ENCODE measurements at regions not wholly inside any gene's neighbourhood (a gene's known extent, or its start where the extent isn't known, plus 50 kb on each side); places are given as distances from the start of the nearest gene placed in this dataset.

GRCh38 chr11:122268601-122269130 lies 152.7 kb upstream of the BLID start:
- WGBS (ENCODE audit: extremely low coverage, insufficient coverage, low lambda C conversion rate) = no CpG with 5 or more reads among the region's 6 CpGs
- peaks cover 2% of the 10 kb centered on the region for H3K4me1 ChIP-seq (ENCODE audit: control insufficient read depth, low read depth, low read length)

GRCh38 chr11:122267602-122268001 lies 151.6 kb upstream of the BLID start:
- H4K8ac ChIP-seq (ENCODE audit: low read depth, low read length) = no peak overlapping the region
- H3K18ac ChIP-seq (ENCODE audit: low read length) = no peak overlapping the region
- H3K4me1 ChIP-seq (ENCODE audit: control insufficient read depth, low read depth, low read length) = peaks cover 2% of the 10 kb centered on the region
- no peak overlapping the region for H3K4ac ChIP-seq (ENCODE audit: low read depth, low read length)
- H2BK5ac ChIP-seq (ENCODE audit: low read length) = no peak overlapping the region
- H3K4me2 ChIP-seq (ENCODE audit: low read length) = no peak overlapping the region
- no peak overlapping the region for H3K9ac ChIP-seq (ENCODE audit: low read length)
- no peak overlapping the region for H4K5ac ChIP-seq (ENCODE audit: low read length)
- H2BK120ac ChIP-seq (ENCODE audit: low read depth, low read length) = no peak overlapping the region
- H3K27ac ChIP-seq (ENCODE audit: low read depth, low read length) = no peak overlapping the region
- H2AK5ac ChIP-seq (ENCODE audit: low read length) = no peak overlapping the region
- no peak overlapping the region for H3K23ac ChIP-seq (ENCODE audit: low read length)
- H3K27me3 ChIP-seq (ENCODE audit: insufficient read depth, low read length, poor library complexity) = no peaks in the 10 kb centered on the region
- no peaks in the 10 kb centered on the region for H3K36me3 ChIP-seq (ENCODE audit: control insufficient read depth, insufficient read depth, low read length)
- no peak overlapping the region for H2BK15ac ChIP-seq (replicated peaks; ENCODE audit: low read depth)
- no peak overlapping the region for H3K4me3 ChIP-seq (ENCODE audit: low read length)
- WGBS (ENCODE audit: extremely low coverage, insufficient coverage, low lambda C conversion rate) = no CpG with 5 or more reads among the region's 2 CpGs
- H3K79me2 ChIP-seq (ENCODE audit: control insufficient read depth, insufficient read depth, low read length) = no peaks in the 10 kb centered on the region
- peak; percentile 89 for DNase-seq
- H3K56ac ChIP-seq (ENCODE audit: low read length) = no peak overlapping the region
- H3K79me1 ChIP-seq (ENCODE audit: low read length) = no peaks in the 10 kb centered on the region

More at GRCh38 chr11:122268601-122269130, 152.7 kb upstream of the BLID start:
- H3K79me2 ChIP-seq (ENCODE audit: control insufficient read depth, insufficient read depth, low read length) = no peaks in the 10 kb centered on the region
- H2BK15ac ChIP-seq (replicated peaks; ENCODE audit: low read depth) = no peak overlapping the region
- no peaks in the 10 kb centered on the region for H3K36me3 ChIP-seq (ENCODE audit: control insufficient read depth, insufficient read depth, low read length)
- no peak overlapping the region for H4K8ac ChIP-seq (ENCODE audit: low read depth, low read length)
- no peak overlapping the region for H4K5ac ChIP-seq (ENCODE audit: low read length)
- no peak overlapping the region for H3K27ac ChIP-seq (ENCODE audit: low read depth, low read length)
- H3K4me2 ChIP-seq (ENCODE audit: low read length) = no peak overlapping the region
- no peaks in the 10 kb centered on the region for H3K79me1 ChIP-seq (ENCODE audit: low read length)
- no peak overlapping the region for H3K56ac ChIP-seq (ENCODE audit: low read length)
- H2BK5ac ChIP-seq (ENCODE audit: low read length) = no peak overlapping the region
- no peak overlapping the region for H3K18ac ChIP-seq (ENCODE audit: low read length)
- H3K9ac ChIP-seq (ENCODE audit: low read length) = no peak overlapping the region
- no peak overlapping the region for H3K4me3 ChIP-seq (ENCODE audit: low read length)
- DNase-seq = no peak
- no peak overlapping the region for H2AK5ac ChIP-seq (ENCODE audit: low read length)
- H2BK120ac ChIP-seq (ENCODE audit: low read depth, low read length) = no peak overlapping the region
- H3K4ac ChIP-seq (ENCODE audit: low read depth, low read length) = no peak overlapping the region
- no peak overlapping the region for H3K23ac ChIP-seq (ENCODE audit: low read length)
- H3K27me3 ChIP-seq (ENCODE audit: insufficient read depth, low read length, poor library complexity) = no peaks in the 10 kb centered on the region

- Histone ChIP-seq H3K18ac (ENCODE audit: low read length) (no peak overlapping the region), H2AK5ac (ENCODE audit: low read length) (no peak overlapping the region), H3K56ac (ENCODE audit: low read length) (no peak overlapping the region), H2BK120ac (ENCODE audit: low read depth, low read length) (no peak overlapping the region), H3K36me3 (ENCODE audit: control insufficient read depth, insufficient read depth, low read length) (no peaks in the 10 kb centered on the region), H3K79me2 (ENCODE audit: control insufficient read depth, insufficient read depth, low read length) (no peaks in the 10 kb centered on the region), H4K8ac (ENCODE audit: low read depth, low read length) (no peak overlapping the region), H3K27me3 (ENCODE audit: insufficient read depth, low read length, poor library complexity) (no peaks in the 10 kb centered on the region), H3K27ac (ENCODE audit: low read depth, low read length) (no peak overlapping the region), H2BK5ac (ENCODE audit: low read length) (no peak overlapping the region), H3K4me3 (ENCODE audit: low read length) (no peak overlapping the region), H3K9ac (ENCODE audit: low read length) (no peak overlapping the region), H4K5ac (ENCODE audit: low read length) (no peak overlapping the region), H3K4ac (ENCODE audit: low read depth, low read length) (no peak overlapping the region), H3K79me1 (ENCODE audit: low read length) (no peaks in the 10 kb centered on the region), H3K4me2 (ENCODE audit: low read length) (no peak overlapping the region), H2BK15ac (replicated peaks; ENCODE audit: low read depth) (no peak overlapping the region), H3K4me1 (ENCODE audit: control insufficient read depth, low read depth, low read length) (peaks cover 2% of the 10 kb centered on the region), H3K23ac (ENCODE audit: low read length) (no peak overlapping the region)
- no peak for DNase-seq
- no CpG with 5 or more reads among the region's 2 CpGs for WGBS (ENCODE audit: extremely low coverage, insufficient coverage, low lambda C conversion rate)
Measured at GRCh38 chr11:122265981-122266380, 150.0 kb upstream of the BLID start.

- no peak overlapping the region for H3K4ac ChIP-seq (ENCODE audit: low read depth, low read length)
- no peak overlapping the region for H3K4me2 ChIP-seq (ENCODE audit: low read length)
- H3K79me2 ChIP-seq (ENCODE audit: control insufficient read depth, insufficient read depth, low read length) = no peaks in the 10 kb centered on the region
- no peaks in the 10 kb centered on the region for H3K79me1 ChIP-seq (ENCODE audit: low read length)
- no peak overlapping the region for H3K23ac ChIP-seq (ENCODE audit: low read length)
- H4K8ac ChIP-seq (ENCODE audit: low read depth, low read length) = no peak overlapping the region
- DNase-seq = no peak
- H2BK5ac ChIP-seq (ENCODE audit: low read length) = no peak overlapping the region
- no peak overlapping the region for H3K56ac ChIP-seq (ENCODE audit: low read length)
- H3K27ac ChIP-seq (ENCODE audit: low read depth, low read length) = no peak overlapping the region
- no peak overlapping the region for H2AK5ac ChIP-seq (ENCODE audit: low read length)
- peaks cover 2% of the 10 kb centered on the region for H3K4me1 ChIP-seq (ENCODE audit: control insufficient read depth, low read depth, low read length)
- no peak overlapping the region for H3K4me3 ChIP-seq (ENCODE audit: low read length)
- H3K27me3 ChIP-seq (ENCODE audit: insufficient read depth, low read length, poor library complexity) = no peaks in the 10 kb centered on the region
- no peak overlapping the region for H3K9ac ChIP-seq (ENCODE audit: low read length)
- H3K18ac ChIP-seq (ENCODE audit: low read length) = no peak overlapping the region
- H4K5ac ChIP-seq (ENCODE audit: low read length) = no peak overlapping the region
- no peak overlapping the region for H2BK120ac ChIP-seq (ENCODE audit: low read depth, low read length)
- WGBS (ENCODE audit: extremely low coverage, insufficient coverage, low lambda C conversion rate) = no CpG with 5 or more reads among the region's 4 CpGs
- H3K36me3 ChIP-seq (ENCODE audit: control insufficient read depth, insufficient read depth, low read length) = no peaks in the 10 kb centered on the region
- H2BK15ac ChIP-seq (replicated peaks; ENCODE audit: low read depth) = no peak overlapping the region
Measured at GRCh38 chr11:122264121-122264520, 148.1 kb upstream of the BLID start.

- Histone ChIP-seq H2BK15ac (replicated peaks; ENCODE audit: low read depth) (no peak overlapping the region), H3K36me3 (ENCODE audit: control insufficient read depth, insufficient read depth, low read length) (no peaks in the 10 kb centered on the region), H3K18ac (ENCODE audit: low read length) (no peak overlapping the region), H3K4me3 (ENCODE audit: low read length) (no peak overlapping the region), H3K79me1 (ENCODE audit: low read length) (no peaks in the 10 kb centered on the region), H3K27ac (ENCODE audit: low read depth, low read length) (no peak overlapping the region), H3K4ac (ENCODE audit: low read depth, low read length) (no peak overlapping the region), H4K5ac (ENCODE audit: low read length) (no peak overlapping the region), H3K9ac (ENCODE audit: low read length) (no peak overlapping the region), H2BK5ac (ENCODE audit: low read length) (no peak overlapping the region), H3K79me2 (ENCODE audit: control insufficient read depth, insufficient read depth, low read length) (no peaks in the 10 kb centered on the region), H3K56ac (ENCODE audit: low read length) (no peak overlapping the region), H3K27me3 (ENCODE audit: insufficient read depth, low read length, poor library complexity) (no peaks in the 10 kb centered on the region), H3K4me2 (ENCODE audit: low read length) (no peak overlapping the region), H2AK5ac (ENCODE audit: low read length) (no peak overlapping the region), H2BK120ac (ENCODE audit: low read depth, low read length) (no peak overlapping the region), H3K23ac (ENCODE audit: low read length) (no peak overlapping the region), H3K4me1 (ENCODE audit: control insufficient read depth, low read depth, low read length) (no peaks in the 10 kb centered on the region), H4K8ac (ENCODE audit: low read depth, low read length) (no peak overlapping the region)
- WGBS (ENCODE audit: extremely low coverage, insufficient coverage, low lambda C conversion rate) = no CpG with 5 or more reads among the region's 4 CpGs
- DNase-seq = no peak
Measured at GRCh38 chr11:122261546-122261945, 145.5 kb upstream of the BLID start.

GRCh38 chr11:122259195-122259821 lies 143.3 kb upstream of the BLID start:
- H4K5ac ChIP-seq (ENCODE audit: low read length) = no peak overlapping the region
- H2BK5ac ChIP-seq (ENCODE audit: low read length) = no peak overlapping the region
- no peak overlapping the region for H3K56ac ChIP-seq (ENCODE audit: low read length)
- H3K4ac ChIP-seq (ENCODE audit: low read depth, low read length) = no peak overlapping the region
- no peak overlapping the region for H3K4me2 ChIP-seq (ENCODE audit: low read length)
- DNase-seq = no peak
- H3K23ac ChIP-seq (ENCODE audit: low read length) = no peak overlapping the region
- no peak overlapping the region for H2BK15ac ChIP-seq (replicated peaks; ENCODE audit: low read depth)
- H3K27ac ChIP-seq (ENCODE audit: low read depth, low read length) = no peak overlapping the region
- no peaks in the 10 kb centered on the region for H3K79me1 ChIP-seq (ENCODE audit: low read length)
- no peak overlapping the region for H3K4me3 ChIP-seq (ENCODE audit: low read length)
- H3K9ac ChIP-seq (ENCODE audit: low read length) = no peak overlapping the region
- H4K8ac ChIP-seq (ENCODE audit: low read depth, low read length) = no peak overlapping the region
- H3K18ac ChIP-seq (ENCODE audit: low read length) = no peak overlapping the region
- no peaks in the 10 kb centered on the region for H3K79me2 ChIP-seq (ENCODE audit: control insufficient read depth, insufficient read depth, low read length)
- H3K36me3 ChIP-seq (ENCODE audit: control insufficient read depth, insufficient read depth, low read length) = no peaks in the 10 kb centered on the region
- H2AK5ac ChIP-seq (ENCODE audit: low read length) = no peak overlapping the region
- H3K27me3 ChIP-seq (ENCODE audit: insufficient read depth, low read length, poor library complexity) = no peaks in the 10 kb centered on the region
- no CpG with 5 or more reads among the region's 7 CpGs for WGBS (ENCODE audit: extremely low coverage, insufficient coverage, low lambda C conversion rate)
- H2BK120ac ChIP-seq (ENCODE audit: low read depth, low read length) = no peak overlapping the region
- H3K4me1 ChIP-seq (ENCODE audit: control insufficient read depth, low read depth, low read length) = no peaks in the 10 kb centered on the region

Data from mesendoderm (in vitro differentiated cells).